Thyroid gland (tissue), 4 donors: ENCODE measurements at regions not wholly inside any gene's neighbourhood (a gene's known extent, or its start where the extent isn't known, plus 50 kb on each side); places are given as distances from the start of the nearest gene placed in this dataset.

Source experiments
- POLR2A ChIP-seq, 2 donors: fragments of 450-650 bp; IDR thresholded peaks; one replicate each; pipeline ENCODE4 v1.6.1; 2017; ENCODE audit warnings: antibody characterized with exemption in 2 of 2, mild to moderate bottlenecking in 2 of 2, moderate library complexity in 1 of 2
- TF ChIP-seq, protein P1 (sequence below), 6 experiments: fragments of 200-600 bp in 3 of 6; fragments of 450-650 bp in 3 of 6; sonication (generic) in 3 of 6; IDR thresholded peaks; one replicate each; pipeline ENCODE4 v1.5.1; 2016 to 2019; ENCODE audit warnings: antibody characterized with exemption in 6 of 6, mild to moderate bottlenecking in 2 of 6, inconsistent platforms in 1 of 6, moderate library complexity in 1 of 6

DNA sequence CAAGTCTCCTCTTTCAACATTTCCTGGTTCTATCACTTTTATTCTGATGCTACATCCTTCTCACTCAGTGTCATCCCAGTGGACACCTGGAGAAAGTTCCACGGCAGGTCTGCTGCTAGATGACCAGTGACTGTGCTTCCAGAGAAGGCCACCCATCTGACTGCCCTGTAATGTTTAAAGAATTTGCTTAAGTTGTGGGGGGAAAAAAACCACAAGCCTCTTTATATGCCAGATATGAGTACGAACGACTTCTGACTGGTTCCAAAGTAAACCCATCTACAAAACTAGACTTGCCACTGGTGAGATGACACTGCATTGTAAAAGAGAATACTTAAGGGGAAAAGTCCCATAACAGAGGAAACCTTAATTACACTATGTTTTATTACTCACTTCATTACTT is 69.6 kb upstream of the VWC2 start:
- TF ChIP-seq, protein P1, sequence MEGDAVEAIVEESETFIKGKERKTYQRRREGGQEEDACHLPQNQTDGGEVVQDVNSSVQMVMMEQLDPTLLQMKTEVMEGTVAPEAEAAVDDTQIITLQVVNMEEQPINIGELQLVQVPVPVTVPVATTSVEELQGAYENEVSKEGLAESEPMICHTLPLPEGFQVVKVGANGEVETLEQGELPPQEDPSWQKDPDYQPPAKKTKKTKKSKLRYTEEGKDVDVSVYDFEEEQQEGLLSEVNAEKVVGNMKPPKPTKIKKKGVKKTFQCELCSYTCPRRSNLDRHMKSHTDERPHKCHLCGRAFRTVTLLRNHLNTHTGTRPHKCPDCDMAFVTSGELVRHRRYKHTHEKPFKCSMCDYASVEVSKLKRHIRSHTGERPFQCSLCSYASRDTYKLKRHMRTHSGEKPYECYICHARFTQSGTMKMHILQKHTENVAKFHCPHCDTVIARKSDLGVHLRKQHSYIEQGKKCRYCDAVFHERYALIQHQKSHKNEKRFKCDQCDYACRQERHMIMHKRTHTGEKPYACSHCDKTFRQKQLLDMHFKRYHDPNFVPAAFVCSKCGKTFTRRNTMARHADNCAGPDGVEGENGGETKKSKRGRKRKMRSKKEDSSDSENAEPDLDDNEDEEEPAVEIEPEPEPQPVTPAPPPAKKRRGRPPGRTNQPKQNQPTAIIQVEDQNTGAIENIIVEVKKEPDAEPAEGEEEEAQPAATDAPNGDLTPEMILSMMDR (IDR thresholded peaks at IDR 0.05) = no peak
- TF ChIP-seq POLR2A (IDR thresholded peaks at IDR 0.05) = no peak
